ENCODE measurements at regions not wholly inside any gene's neighbourhood (a gene's known extent, or its start where the extent isn't known, plus 50 kb on each side); places are given as distances from the start of the nearest gene placed in this dataset.

DNA sequence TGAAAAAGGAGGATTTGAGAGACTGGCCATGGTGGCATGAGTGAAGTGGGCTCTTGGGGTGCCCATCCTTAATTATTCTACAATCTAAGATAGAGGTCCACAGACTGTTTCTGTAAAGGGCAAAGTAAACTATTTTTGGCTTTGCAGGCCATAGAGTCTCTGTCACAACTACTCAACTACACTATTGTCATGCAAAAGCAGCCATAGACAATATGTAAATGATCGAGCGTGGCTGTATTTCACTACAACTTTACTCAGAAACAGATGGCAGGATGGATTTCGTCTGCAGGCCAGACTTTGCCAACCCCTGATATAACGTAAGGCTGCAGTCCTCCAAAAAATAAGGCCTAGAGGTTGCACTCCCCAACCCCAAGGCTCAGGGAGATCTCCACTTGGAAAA, 58.2 kb upstream of the NAA20 start:
- DNase-seq: no peak

DNA sequence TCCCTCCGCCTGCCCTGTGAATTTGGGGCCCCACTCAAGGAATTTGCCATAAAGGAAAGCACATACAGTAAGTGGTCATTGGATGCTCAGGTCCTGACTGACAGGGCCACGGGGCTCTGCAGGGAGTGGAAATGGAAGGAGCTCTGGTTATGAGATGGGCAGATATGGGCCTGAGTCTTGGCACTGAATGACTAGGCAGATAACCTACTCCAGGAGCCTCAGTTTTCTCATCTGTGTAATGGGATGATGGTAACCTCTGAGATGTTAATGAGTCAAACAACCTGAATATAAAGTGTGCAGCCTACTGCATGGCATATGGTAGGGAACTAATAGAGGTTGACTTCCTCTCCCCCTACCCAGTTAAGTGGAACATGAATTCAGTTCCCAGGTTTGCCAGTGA, 56.4 kb upstream of the NAA20 start:
- DNase-seq: no peak

DNA sequence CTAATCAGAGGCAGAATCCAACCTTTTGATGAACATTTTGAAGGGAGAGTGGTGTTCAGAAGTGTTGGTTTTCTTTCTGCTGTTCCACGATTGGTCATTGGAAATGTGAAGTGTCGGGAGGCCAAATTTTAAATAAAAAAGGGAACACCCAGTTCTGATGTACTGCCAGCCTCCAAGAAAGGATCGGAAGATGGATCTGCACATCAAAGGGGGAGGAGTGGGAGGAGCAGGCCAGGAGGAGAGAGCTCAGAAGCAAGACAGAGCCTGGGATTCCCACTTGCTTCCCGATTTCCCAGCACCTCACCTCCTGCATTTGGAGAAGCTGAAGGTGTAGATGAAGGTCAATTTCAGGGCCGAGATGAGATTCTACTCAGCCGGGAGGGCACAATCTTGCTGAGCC, 55.9 kb upstream of the NAA20 start:
- DNase-seq: no peak

DNA sequence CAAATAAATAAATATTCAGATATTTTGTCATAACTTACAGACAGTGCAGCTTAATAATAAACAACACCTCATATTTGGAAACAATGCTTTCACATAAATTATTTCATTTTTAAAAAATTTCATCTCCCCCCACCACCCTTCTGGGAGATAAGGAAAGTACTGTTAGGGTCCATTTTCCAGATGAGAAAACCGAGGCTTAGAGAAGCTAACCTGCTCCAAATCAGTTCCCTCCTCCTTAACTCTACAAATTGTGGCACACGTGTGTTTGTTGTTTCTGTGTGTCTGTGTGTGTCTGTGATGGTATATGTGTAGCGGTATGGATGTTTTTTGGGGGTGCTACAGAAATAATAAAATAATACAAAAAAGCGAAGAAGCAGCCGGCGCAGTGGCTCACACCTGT, 54.2 kb upstream of the NAA20 start:
- no peak for DNase-seq

DNA sequence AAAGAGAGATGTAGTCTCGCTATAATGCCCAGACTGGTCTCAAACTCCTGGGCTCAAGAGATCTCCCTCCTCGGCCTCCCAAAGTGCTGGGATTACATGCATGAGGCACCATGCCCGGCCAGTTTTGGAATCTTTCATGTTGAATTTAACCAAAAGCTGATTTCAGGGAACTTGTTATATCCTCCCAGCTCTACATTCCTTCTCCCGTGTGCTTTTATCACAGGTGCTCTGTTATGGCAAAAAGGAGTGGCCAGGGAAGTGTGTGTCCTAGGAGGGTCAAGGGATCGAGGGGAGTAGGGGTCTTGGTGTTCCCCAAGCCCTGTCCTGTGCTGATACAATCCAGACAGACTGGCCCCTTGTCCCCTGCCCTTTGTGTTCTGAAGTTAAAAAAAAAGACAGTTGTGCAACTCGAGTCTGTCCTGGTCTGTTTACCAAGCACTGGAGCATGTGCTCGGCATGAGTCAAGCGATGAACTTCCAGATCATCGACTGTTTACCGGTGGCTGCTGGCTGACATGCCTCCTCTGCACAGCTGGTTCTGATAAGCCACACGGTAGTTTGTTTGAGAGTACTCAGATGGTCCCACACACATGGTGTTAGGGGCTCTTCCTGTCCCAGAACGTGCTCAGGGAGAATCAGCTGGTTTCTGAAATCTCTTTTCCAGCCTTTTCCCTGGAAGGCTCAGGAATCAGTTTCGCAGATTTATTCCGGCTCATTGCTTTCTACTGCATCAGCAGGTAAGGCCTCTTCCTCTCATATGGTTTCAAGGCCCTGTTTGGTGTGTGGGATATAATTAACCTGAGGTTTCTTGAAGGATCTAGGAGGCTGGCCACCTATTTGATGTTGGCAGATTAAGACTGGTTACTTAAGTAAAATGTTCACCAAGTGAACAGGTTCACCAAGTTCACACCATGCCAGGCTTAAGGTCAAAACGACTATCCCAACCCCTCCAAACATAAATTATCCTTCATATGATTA, 52.6 kb upstream of the NAA20 start:
- DNase-seq: no peak

DNA sequence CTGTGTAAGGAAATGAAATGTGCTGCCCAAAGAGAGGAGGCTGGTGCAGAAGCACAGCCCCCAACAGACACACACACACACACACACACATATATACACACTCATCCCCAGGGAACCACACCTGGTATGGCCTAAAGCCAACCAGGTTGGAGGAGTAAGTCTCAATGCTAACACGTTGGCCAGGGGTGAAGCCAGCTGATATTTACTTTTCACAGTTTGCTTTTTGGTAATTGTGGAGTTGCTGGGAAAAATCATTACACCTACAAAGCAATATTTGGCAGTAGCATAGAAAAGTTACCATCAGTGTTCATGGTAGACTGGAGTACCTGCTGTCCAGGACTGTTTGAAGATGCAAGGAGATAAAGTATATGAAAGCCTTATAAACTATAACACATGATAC, 50.3 kb upstream of the NAA20 start:
- no peak for DNase-seq
